Calu3 (cell line): ENCODE measurements at regions not wholly inside any gene's neighbourhood (a gene's known extent, or its start where the extent isn't known, plus 50 kb on each side); places are given as distances from the start of the nearest gene placed in this dataset.

Experiments used
- BruUV-seq: library from RNA; stranded (reverse); fragments of 400-500 nt; replicated peaks from 2 replicates; lab custom pipeline; 2021; lab: Mats Ljungman, UMichigan
- CTCF ChIA-PET: fragments of 300-600 bp; sonication (Branson Sonifier 250); formaldehyde crosslinking; loops from one replicate; lab custom pipeline; 2022; ENCODE audit warnings: antibody characterized with exemption; lab: Charles Lee
- DNase-seq: peaks from one replicate; pipeline ENCODE4 v3.0.0; 2022
- H3K27ac Mint-ChIP-seq: one replicate; pipeline ENCODE4 v1.8.0; 2022; ENCODE audit warnings: mixed read lengths; ENCODE audit not compliant: unreplicated experiment
- H3K27me3 Mint-ChIP-seq: one replicate; pipeline ENCODE4 v1.8.0; 2022; ENCODE audit warnings: mixed read lengths; ENCODE audit not compliant: unreplicated experiment
- H3K36me3 Mint-ChIP-seq: one replicate; pipeline ENCODE4 v1.8.0; 2022; ENCODE audit warnings: mild to moderate bottlenecking, moderate library complexity, mixed read lengths; ENCODE audit not compliant: insufficient read depth, unreplicated experiment
- H3K4me1 Mint-ChIP-seq: one replicate; pipeline ENCODE4 v1.8.0; 2022; ENCODE audit warnings: mild to moderate bottlenecking, low read depth, mixed read lengths; ENCODE audit not compliant: unreplicated experiment
- H3K4me3 Mint-ChIP-seq: one replicate; pipeline ENCODE4 v1.8.0; 2022; ENCODE audit warnings: mild to moderate bottlenecking, low read depth, moderate library complexity, mixed read lengths; ENCODE audit not compliant: unreplicated experiment
- H3K9me3 Mint-ChIP-seq: one replicate; pipeline ENCODE4 v1.8.0; 2022; ENCODE audit warnings: low read depth, mixed read lengths; ENCODE audit not compliant: unreplicated experiment
- CTCF ChIP-seq: fragments of 200-600 bp; IDR thresholded peaks from one replicate; pipeline ENCODE4 v1.8.0; 2022; ENCODE audit warnings: antibody characterized with exemption; ENCODE audit not compliant: unreplicated experiment
- intact Hi-C: fragments of 100-400 bp; cut with micrococcal nuclease; formaldehyde crosslinking; loops from one replicate; pipeline ENCODE4 v1.10.0; 2022; ENCODE audit not compliant: unreplicated experiment

GRCh38 chr3:104165866-104166265 lies 1200.8 kb upstream of the ALCAM start:
- DNase-seq, result no peak
- intact Hi-C loops, result no loop called here
- CTCF ChIA-PET, result interaction anchor here (0.6 kb wide), 1 partner anchor 992 kb away, joined by 3 read pairs; no protein-coding TSS in a partner anchor
- no peaks in the 10 kb centered on the region for H3K4me1 Mint-ChIP-seq
- no peak for TF ChIP-seq CTCF
- no peaks in the 10 kb centered on the region for H3K27me3 Mint-ChIP-seq
- H3K36me3 Mint-ChIP-seq, result no peaks in the 10 kb centered on the region
- no peak overlapping the region for H3K27ac Mint-ChIP-seq
- peaks cover 7% of the 10 kb centered on the region for H3K9me3 Mint-ChIP-seq
- no TSS peak for BruUV-seq
- H3K4me3 Mint-ChIP-seq, result no peak overlapping the region

GRCh38 chr3:104168386-104168785 lies 1198.3 kb upstream of the ALCAM start:
- no peak for TF ChIP-seq CTCF
- Mint-ChIP-seq H3K27me3 (no peaks in the 10 kb centered on the region), H3K36me3 (no peaks in the 10 kb centered on the region), H3K4me3 (no peak overlapping the region), H3K4me1 (no peaks in the 10 kb centered on the region), H3K27ac (no peak overlapping the region), H3K9me3 (peaks cover 11% of the 10 kb centered on the region)
- BruUV-seq, result no TSS peak
- DNase-seq, result no peak
- CTCF ChIA-PET, result no interaction called here
- intact Hi-C loops, result no loop called here

GRCh38 chr3:104175696-104176095 lies 1191.0 kb upstream of the ALCAM start:
- TF ChIP-seq CTCF, result no peak
- peaks cover 4% of the 10 kb centered on the region for H3K9me3 Mint-ChIP-seq
- no peak overlapping the region for H3K4me3 Mint-ChIP-seq
- DNase-seq, result no peak
- CTCF ChIA-PET, result no interaction called here
- H3K27me3 Mint-ChIP-seq, result no peaks in the 10 kb centered on the region
- H3K27ac Mint-ChIP-seq, result no peak overlapping the region
- intact Hi-C loops, result no loop called here
- no TSS peak for BruUV-seq
- H3K36me3 Mint-ChIP-seq, result no peaks in the 10 kb centered on the region
- no peaks in the 10 kb centered on the region for H3K4me1 Mint-ChIP-seq

GRCh38 chr3:104176706-104177105 lies 1190.0 kb upstream of the ALCAM start:
- intact Hi-C loops, result no loop called here
- no peak for TF ChIP-seq CTCF
- BruUV-seq, result no TSS peak
- Mint-ChIP-seq H3K36me3 (no peaks in the 10 kb centered on the region), H3K27me3 (no peaks in the 10 kb centered on the region), H3K9me3 (no peaks in the 10 kb centered on the region), H3K4me3 (no peak overlapping the region), H3K4me1 (no peaks in the 10 kb centered on the region), H3K27ac (no peak overlapping the region)
- CTCF ChIA-PET, result no interaction called here
- no peak for DNase-seq
